Hypothalamus (tissue), 51 donors: ENCODE measurements at regions not wholly inside any gene's neighbourhood (a gene's known extent, or its start where the extent isn't known, plus 50 kb on each side); places are given as distances from the start of the nearest gene placed in this dataset.

ENCODE experiments used
- DNase-seq, 51 donors: peaks; one replicate each; lab custom pipeline; 2025; lab: John Stamatoyannopoulos, UW

DNA sequence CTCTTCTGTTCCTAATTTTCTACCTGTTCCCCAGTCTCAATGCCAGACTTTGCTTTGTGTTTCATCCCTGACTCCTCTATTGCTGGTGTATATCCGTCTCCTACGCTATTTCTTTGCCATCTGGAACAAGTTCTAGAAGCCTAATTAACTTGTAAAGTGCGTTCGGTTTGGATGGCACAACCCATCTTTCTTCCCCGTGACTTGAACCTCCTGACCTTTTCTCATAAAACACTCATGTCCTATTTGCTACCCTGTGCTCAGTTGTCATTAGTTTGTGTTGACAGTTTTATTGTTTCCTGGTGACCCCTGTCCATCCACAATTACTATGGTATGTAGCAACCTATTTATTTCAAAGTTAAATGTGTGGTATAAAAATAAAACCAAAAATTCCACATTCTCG, 323.5 kb downstream of the TLE4 start:
- DNase-seq, result no peak

DNA sequence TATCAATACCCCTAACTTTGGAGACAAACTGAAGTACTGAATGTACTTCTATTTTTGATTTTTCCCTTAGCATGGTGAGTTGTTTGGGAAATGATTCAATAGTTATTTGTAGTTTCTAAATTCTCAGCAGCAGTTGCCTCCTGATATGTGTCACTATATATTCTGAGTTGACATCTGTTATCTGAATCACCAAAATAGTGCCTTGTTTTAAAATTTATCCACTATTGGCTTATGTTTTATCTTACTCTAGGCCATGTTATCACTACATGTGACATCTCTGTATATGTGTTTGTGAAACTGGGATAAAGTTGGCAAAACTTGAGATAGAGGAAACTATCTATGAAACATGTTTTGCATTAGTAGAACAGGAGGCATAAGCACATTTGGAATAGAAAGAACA, 317.6 kb downstream of the TLE4 start:
- no peak for DNase-seq

DNA sequence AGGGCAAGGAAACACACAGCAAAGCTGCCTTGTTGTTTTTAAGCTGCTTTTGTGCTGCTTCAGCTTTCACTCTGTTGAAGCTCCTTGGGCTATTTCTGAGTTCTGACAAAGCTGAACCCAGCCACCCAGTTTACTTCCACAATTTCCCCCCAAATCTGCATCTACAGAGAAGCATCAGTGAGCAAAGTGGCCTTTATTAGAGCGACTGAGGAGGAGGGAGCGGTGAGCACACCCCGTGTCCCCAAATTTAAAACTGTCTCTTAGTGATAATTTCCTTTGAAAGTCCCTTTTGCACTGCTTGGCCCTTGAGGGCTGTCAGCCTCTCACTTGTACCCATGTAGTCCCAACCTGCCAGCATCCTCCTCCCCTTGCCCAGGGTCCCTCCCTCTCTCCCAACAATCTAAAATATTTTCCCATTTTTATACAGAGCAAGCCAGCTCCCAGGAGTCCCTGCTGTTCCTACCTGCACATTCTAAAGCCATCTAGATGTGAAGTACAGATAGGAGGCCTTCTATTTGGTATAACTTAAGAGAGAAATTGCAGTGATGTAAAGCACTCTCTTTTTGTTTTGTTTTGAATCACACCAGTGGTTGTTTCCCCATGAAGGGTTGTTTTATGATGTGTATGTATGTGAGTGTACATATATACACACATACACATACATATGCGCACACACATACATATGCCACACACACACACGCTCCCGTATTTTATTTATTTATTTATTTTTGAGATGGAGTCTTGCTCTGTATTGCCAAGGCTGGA, 313.5 kb downstream of the TLE4 start:
- no peak for DNase-seq

DNA sequence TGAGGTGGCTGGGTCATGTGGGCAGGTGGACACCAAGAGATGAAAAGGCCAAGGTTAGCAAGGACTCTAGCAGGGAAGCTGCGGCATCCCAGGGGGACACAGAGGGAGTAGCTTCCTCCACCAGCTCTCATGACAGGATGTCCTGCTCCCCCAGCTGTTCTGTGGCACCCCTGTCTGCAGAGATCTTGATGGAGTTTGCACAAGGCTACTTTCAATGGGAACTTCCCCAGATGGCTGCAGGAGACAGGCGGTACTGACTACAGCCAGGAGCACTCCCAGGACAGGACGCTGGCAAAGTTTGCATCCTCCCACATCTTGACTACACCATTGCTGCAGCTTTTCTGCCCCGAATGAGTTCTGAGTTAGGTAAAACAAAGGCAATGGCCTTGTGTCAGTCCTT, 312.8 kb downstream of the TLE4 start:
- no peak for DNase-seq

DNA sequence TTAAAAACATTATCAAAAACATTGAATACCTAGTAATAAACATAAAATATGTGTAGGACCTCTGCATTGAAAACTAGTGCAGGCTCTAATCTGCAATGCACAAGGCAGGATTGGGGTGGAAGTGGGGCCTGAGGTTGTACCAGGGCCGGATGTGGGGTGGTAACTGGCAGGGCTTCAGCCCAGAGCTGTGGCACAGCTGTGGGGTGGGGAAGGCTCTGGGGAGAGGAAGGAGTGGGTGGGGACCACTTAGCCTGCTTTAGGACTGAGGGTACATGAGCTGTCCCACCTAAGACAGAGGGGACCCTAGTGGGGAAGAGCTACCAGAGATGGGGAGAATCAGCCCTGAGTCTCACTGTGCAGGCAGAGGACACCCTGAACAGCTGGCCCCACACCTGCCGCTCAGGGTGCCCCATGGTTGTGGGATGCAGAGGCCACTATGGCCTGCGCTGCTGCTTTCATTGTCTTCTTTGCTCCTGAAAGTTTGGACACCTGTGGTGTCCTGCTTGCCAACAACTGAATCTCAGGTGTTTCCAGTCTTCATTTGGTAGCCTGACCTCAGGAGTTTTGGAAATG, 311.4 kb downstream of the TLE4 start:
- DNase-seq, result no peak

DNA sequence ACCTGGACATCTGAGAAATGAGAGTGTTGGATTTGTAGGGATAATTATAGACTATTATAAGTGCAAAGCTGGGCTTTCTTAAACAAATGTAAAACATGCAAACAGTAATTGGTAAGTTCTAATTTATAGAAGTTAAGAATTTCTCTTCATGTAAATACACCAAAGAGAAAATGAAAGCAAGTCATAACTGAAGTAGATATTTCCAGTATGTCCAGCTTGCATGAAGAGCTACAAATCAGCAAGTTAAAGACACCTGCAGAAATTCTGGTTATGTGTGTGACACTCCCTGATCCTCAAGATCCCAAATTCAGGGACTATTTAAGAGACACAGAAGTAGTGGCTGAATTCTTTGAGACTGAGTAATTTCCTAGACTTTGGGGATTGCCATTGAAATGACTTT, 308.9 kb downstream of the TLE4 start:
- no peak for DNase-seq

DNA sequence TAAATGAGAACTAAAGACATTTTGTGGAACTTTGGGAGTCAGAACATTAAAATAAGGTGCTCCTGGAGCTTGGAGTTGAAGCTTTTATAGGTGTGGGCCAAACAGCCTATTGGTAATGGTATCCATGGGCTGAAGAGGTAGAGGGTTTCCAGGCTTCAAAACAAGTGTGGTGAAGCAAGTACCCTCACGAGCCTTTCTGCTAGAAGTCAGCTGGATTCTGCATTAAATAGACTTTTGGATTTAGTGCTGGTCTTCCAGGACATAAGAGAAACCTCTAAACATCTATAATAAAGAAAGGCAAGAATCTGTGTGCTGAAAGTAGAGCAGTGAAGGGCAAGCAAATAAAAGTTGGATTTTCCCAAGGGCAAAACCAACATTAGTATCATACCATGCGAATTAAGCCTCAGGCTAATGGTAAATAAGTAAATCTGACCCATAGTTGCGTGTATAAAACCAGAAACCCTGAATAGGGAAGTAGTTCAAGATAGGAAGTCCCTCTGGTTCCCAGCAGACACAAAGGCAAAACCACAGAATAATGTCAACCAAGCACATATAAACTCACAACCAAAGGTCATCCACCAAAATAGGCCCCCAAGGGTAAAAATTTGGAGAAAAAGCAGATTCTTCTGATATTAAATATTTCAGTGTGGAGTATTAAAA, 306.3 kb downstream of the TLE4 start:
- no peak for DNase-seq

DNA sequence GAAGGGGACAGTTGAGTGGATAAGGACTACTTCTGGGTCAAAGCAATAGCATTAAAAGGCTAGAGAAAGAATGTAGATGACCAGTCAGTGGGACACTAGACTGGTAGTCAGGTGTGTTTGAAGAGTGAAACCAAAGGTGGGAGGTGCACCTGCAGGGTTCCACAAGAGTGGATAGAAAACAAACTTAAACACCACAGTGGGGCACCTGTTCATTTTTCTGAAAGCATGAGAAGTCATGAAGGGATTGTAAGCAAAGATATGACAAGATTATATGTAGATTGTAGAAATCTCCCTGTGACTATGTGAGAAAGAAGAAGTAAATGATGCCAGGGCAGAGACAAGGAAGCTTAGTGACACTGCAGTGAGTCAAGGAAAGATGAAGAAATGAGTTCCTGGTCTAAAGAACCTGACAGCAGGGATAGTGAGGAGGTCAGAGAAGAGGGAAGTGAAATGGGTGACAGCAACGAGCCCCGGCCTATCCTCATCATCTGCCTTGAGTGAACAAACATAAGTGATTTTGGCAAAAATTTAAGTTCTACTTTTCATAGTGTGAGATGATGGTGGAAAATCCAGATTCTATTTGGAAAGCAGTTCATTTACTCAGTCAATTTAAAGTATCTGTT, 296.9 kb downstream of the TLE4 start:
- peak in 1 of 51 donors; percentile 8 for DNase-seq

DNA sequence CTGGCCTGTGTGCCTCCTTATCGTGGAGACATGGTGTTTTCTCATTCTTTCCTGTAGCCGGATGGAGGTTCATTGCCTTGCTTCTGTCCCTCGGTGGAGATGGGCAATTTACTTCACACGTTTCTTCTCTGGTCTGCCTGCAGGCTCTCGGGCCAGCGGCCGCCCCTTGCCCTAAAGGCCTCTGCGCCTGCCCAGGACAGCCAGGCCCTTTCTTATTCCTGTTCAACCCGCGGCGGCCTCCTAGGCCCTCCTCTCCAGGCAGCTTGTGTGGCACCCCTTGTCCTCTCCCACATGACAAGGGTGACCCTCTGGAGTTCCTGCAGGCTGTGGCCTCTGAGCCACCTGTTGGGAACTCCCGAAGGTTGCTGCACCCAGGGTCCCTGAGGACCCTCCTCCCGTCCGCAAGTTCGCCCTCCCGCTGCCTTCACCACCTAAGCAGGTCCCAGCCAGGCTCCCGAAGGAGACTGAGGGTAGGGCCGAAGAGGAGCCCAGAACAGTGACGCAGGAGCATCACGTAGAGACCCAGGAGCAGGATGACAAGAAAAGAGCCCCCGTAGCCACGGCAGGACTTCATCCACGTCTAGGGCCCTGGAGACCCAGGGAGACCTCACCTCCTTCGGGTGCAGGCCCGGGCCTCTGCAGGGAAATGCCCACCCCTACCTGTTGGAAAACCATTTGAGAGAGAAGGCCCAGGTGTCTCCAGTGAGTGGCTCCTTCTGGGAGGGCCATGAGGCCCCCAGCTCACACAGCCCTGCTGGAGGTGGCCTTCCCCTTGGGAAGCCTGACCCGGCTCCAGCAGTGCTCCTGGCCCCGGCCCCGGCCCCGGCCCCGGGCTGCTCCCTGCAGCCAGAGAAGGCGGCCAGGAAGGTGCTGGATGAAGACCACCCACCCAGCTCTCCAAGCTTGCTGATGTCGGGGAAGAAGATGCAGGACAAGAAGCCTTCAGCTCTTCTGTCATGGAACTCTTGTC, 291.4 kb downstream of the TLE4 start:
- DNase-seq, result no peak

DNA sequence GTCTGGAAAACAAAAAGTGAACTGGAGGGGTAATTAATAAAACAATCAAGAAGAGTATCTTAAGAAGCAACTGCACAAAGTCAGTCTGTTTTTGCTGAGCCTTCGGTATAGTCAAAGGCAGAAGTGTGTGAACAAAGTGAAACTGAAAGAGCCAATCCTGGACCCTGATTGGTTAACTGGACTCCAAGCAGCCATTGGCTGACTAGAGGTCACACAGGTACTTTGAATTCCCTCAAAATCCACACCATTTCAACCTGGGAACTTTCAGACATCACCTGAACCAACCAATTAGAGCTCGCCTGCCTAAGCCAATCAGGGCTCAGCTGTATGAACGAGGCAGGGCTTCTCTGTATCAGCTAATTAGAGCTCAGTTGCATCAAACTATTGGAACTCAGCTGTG, 286.7 kb downstream of the TLE4 start:
- peak in 9 of 51 donors; percentile 0 to 29 (median 13) for DNase-seq

DNA sequence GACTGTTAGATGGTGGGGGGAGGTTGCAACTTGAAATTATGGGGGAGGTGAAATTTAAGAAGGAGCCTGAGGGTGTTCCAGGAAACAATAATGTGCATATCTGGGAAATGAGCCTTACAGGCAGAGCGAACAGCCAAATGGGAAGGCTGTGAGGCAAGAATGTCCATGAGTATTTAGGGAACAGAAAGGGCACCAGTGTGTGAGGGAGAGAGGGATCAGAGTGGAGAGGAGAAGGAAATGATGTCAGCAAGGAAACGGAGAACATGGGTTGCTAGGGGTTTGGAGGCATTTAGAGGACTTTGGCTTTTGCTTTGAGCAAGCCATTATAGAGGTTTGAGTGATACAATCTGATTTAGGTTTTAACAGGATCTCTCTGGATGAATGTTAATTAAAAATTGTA, 285.4 kb downstream of the TLE4 start:
- DNase-seq, result no peak

DNA sequence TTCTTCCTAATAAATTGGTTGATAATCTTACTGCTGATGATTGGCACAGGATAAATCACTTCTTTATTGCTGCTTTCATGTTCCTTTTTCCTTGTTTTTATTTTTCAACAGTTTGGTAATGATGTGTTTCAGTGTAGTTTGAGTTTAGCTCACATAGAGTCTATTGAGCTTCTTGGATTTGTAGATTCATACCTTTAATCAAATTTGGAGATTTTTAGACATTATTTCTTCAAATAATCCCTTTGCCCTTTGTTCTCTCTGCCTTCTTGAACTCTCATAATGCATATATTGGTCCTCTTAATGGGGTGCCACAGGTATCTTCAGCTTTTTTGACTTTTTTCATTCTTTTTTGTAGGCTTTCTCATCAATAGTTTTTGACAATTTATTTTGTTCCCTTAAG, 275.3 kb downstream of the TLE4 start:
- DNase-seq, result no peak

DNA sequence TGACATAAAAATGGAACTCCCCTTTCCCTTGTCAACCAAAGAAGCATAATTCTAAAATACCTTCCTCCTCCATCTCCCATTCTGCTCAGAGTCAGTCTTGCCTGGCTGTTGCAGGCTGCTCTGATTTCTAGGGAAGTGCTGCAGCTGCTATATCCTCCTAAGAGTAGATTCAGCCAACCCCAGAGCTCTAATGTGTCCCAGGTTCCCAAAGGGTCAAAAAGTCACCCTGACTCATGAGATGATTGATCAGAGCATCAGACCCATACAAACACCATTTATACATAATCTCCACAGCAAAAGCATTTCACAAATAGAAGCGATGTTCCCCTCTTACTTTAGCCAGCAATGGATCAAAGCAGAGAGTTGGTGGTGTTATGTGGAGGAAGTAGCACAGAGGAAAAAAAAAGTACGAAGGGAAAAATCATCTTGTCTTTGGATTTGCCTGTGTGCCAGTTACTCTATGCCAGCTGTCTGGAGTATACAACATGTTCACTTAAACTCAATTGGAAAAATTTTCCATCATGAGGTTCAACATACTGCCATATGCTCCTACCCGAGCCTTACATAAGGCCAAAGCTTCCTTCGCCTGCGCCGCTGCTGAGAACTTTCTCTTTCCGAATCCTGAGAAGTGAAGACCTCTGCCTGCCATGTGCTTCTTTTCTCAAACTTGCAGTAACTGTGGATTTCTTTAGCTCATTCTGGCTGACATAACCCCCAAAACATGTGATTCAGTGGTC, 258.0 kb downstream of the TLE4 start:
- DNase-seq, result peak in 1 of 51 donors; percentile 9

DNA sequence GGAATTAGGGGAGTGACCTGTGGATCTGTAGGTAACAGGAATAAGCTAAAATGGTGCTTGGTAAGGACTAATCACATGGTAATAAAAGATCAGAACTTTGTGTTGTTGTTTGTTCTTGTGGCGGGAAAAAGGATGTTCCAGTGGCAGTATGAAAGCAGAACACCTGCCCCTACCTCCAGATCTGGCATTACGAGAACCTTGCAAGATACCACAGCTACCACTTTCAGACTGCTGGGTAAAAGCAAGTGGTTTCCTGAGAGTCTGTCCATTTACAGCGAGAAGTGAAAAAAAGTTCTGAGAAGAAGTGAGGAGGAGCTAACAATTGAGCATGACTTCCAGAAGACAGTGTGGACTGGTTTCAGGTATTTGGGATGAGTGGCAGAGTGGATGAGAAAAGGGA, 252.5 kb downstream of the TLE4 start:
- no peak for DNase-seq

DNA sequence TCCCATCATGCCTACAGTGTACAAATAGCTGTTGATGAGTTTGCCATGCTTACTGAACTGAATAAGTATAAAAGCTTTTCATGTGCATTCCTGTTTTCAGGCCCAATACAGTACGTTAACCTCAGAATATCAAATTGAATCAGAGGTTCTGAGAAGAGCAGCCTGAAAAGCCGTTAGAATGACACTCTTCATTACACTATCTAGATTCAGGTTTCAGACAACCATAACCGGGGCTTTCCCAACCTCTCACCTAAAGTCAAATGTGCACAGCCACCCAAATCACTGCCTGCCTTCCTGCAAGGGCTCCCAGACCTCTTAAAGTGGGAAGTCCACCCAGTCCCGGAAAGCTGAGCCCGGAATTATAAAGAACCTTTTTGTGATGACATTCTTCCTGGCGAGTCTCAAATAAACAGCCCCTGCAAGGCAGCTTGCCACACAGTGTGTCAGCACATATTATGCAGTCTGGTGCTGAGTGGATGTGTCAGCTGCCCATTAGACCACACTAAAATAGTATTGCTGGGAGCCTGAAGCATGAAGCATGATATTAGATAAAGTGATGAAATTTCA, 245.8 kb downstream of the TLE4 start:
- DNase-seq, result peak in 15 of 51 donors; percentile 1 to 31 (median 8)

DNA sequence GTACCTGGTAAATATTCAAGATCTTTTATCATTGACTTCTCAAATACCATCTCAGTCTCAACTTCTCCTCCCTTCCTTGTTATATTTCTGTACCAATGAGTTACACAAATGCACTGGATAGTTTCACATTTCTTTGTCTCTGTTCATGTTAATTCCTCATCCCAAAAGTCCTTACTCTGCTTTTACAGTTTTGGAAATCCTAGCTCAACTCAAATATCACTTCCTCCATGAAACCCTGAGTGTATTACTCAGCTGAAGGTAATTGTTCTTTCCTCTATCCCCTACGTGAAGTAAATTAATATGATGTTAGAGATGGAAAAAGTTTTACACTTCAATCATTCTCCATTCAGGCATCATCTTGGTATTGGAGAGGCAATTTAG, 241.5 kb downstream of the TLE4 start:
- no peak for DNase-seq

DNA sequence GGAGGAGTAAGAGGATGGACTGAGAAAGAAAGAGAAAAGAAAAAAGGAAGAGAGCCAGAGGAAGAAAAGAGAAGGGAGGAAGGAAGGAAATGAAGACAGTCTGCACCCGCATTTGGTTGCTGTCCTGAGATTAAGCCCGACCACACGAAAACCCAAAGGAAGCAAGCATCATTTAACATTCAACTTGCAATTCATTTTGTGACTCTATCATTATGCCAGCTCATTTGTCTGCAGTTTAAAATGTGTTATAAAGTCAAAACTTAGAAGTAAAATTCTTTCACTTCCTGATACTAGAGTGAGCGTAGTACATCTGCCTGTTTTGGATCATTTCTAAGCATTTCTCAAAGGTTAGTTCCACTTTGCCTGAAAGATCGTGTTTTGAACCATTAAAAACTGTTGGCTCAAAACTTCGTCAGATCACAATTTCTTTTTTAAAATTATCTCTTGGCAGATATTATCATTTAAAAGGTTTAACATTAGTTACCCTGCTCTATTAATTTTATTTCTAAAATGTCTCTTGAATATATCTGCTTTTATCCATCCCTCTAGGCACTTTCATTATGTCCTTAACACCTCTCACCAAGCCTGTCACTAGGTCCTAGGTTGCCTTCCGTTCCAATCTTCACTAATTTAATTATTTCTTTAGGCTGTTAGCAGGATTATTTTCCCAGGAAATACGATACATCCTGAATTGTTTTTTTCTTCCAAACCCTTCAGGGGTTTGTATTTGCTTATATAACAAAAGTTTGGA, 240.9 kb downstream of the TLE4 start:
- no peak for DNase-seq

DNA sequence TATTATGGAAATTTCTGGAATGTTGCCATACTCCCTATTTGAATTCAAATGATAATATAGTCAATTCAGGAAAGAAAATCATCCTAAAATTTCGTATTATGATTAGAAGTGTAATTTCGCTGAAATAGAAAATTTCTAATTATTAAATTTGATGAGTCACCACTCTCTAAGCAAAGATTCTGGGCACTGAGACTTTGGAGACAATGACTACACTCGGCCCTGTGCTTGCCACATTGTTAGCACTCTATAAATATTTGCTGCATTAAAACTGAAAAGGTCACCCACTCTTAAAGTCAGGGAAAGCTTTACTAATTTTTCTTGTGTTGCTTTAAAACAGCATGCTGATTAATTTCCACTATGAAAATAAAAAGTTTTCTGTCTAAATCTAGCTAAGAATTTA, 240.3 kb downstream of the TLE4 start:
- DNase-seq, result no peak

DNA sequence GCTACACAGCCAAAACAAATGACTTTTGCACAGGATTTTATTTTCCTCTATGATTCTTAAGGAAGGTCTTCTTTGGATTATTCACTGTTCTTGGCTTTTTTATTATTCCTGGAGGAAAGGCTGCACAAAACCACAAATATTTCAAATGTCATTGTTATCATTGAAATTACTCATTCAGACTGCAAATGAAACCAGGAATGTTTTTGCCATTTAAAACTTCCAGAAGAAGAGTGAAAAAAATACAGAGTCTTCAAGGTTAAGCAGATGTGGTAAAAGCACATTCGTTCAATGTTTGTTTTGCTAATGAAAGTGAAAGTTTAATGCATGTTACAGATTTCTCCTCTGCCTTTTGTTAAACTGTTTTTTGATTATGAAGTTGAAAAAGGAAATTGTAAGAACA, 238.2 kb downstream of the TLE4 start:
- no peak for DNase-seq
